H9 (cell line): ENCODE measurements at regions not wholly inside any gene's neighbourhood (a gene's known extent, or its start where the extent isn't known, plus 50 kb on each side); places are given as distances from the start of the nearest gene placed in this dataset.

Source experiments
- DNase-seq: peaks from one replicate; pipeline ENCODE4 v3.0.0-alpha.2; 2017
- H2AFZ ChIP-seq: one replicate; pipeline ENCODE4 v1.6.1; 2013; ENCODE audit warnings: mild to moderate bottlenecking, low read length, control low read depth, moderate library complexity
- H2AK5ac ChIP-seq: 2 replicates; pipeline ENCODE4 v1.6.1; 2013; ENCODE audit warnings: low read length, control low read depth, mixed read lengths; ENCODE audit not compliant: insufficient read length
- H2BK120ac ChIP-seq: one replicate; pipeline ENCODE4 v1.6.1; 2013; ENCODE audit warnings: low read depth, mild to moderate bottlenecking, low read length, control low read depth, inconsistent platforms; ENCODE audit not compliant: poor library complexity, severe bottlenecking
- H2BK12ac ChIP-seq: 2 replicates; pipeline ENCODE4 v1.6.1; 2013; ENCODE audit warnings: low read length, control low read depth, mixed read lengths, low read depth; ENCODE audit not compliant: insufficient read length
- H2BK15ac ChIP-seq: 2 replicates; pipeline ENCODE4 v1.6.1; 2013; ENCODE audit warnings: low read depth, low read length, control low read depth
- H2BK20ac ChIP-seq: one replicate; pipeline ENCODE4 v1.6.1; 2013; ENCODE audit warnings: low read depth, mild to moderate bottlenecking, low read length, control low read depth, inconsistent platforms; ENCODE audit not compliant: poor library complexity, severe bottlenecking
- H2BK5ac ChIP-seq: 2 replicates; pipeline ENCODE4 v1.6.1; 2013; ENCODE audit warnings: low read length, control low read depth, mixed read lengths; ENCODE audit not compliant: insufficient read length
- H3K14ac ChIP-seq: 2 replicates; pipeline ENCODE4 v1.6.1; 2013; ENCODE audit warnings: low read length, control low read depth; ENCODE audit not compliant: insufficient read depth
- H3K18ac ChIP-seq: 2 replicates; pipeline ENCODE4 v1.6.1; 2013; ENCODE audit warnings: low read depth, mild to moderate bottlenecking, mixed read lengths, low read length, control low read depth; ENCODE audit not compliant: insufficient read length
- H3K23ac ChIP-seq: 2 replicates; pipeline ENCODE4 v1.6.1; 2013; ENCODE audit warnings: low read length, control low read depth, mixed read lengths, low read depth; ENCODE audit not compliant: insufficient read length
- H3K23me2 ChIP-seq: 2 replicates; pipeline ENCODE4 v1.6.1; 2013; ENCODE audit warnings: low read depth, mild to moderate bottlenecking, mixed read lengths, low read length, control low read depth; ENCODE audit not compliant: insufficient read length, poor library complexity, severe bottlenecking
- H3K27ac ChIP-seq: 2 replicates; pipeline ENCODE4 v1.5.1; 2013; ENCODE audit warnings: low read length, control low read depth, mixed read lengths, low read depth; ENCODE audit not compliant: insufficient read length
- H3K27me3 ChIP-seq: 2 replicates; pipeline ENCODE4 v1.6.1; 2013; ENCODE audit warnings: low read length, control low read depth, inconsistent platforms; ENCODE audit not compliant: insufficient read depth
- H3K4ac ChIP-seq: 2 replicates; pipeline ENCODE4 v1.6.1; 2013; ENCODE audit warnings: low read depth, mild to moderate bottlenecking, control low read depth, inconsistent platforms, low read length, moderate library complexity
- H3K4me1 ChIP-seq: 2 replicates; pipeline ENCODE4 v1.6.1; 2013; ENCODE audit warnings: low read length, control low read depth, inconsistent platforms; ENCODE audit not compliant: insufficient read depth
- H3K4me2 ChIP-seq: 2 replicates; pipeline ENCODE4 v1.6.1; 2013; ENCODE audit warnings: low read length, control low read depth, mixed read lengths; ENCODE audit not compliant: insufficient read length, insufficient read depth
- H3K56ac ChIP-seq: 2 replicates; pipeline ENCODE4 v1.6.1; 2013; ENCODE audit warnings: low read depth, mild to moderate bottlenecking, mixed read lengths, low read length, control low read depth; ENCODE audit not compliant: insufficient read length
- H3K79me1 ChIP-seq: 2 replicates; pipeline ENCODE4 v1.6.1; 2013; ENCODE audit warnings: low read depth, mild to moderate bottlenecking, moderate library complexity, low read length, control low read depth, inconsistent platforms; ENCODE audit not compliant: insufficient read depth, poor library complexity, severe bottlenecking
- H3K79me2 ChIP-seq: 2 replicates; pipeline ENCODE4 v1.6.1; 2013; ENCODE audit warnings: low read length, control low read depth, inconsistent platforms; ENCODE audit not compliant: insufficient read depth
- H3K9ac ChIP-seq: 2 replicates; pipeline ENCODE4 v1.6.1; 2013; ENCODE audit warnings: low read length, control low read depth, mixed read lengths; ENCODE audit not compliant: insufficient read length; ENCODE audit errors: extremely low read depth
- H3K9me3 ChIP-seq: one replicate; pipeline ENCODE4 v1.6.1; 2013; ENCODE audit warnings: low read depth, low read length, inconsistent platforms; ENCODE audit not compliant: control insufficient read depth
- H3T11ph ChIP-seq: one replicate; pipeline ENCODE4 v1.6.1; 2013; ENCODE audit warnings: mild to moderate bottlenecking, low read length, control low read depth, inconsistent platforms
- H4K20me1 ChIP-seq: one replicate; pipeline ENCODE4 v1.6.1; 2013; ENCODE audit not compliant: control insufficient read depth, insufficient read length, insufficient read depth
- H4K5ac ChIP-seq: 2 replicates; pipeline ENCODE4 v1.6.1; 2013; ENCODE audit warnings: low read depth, mild to moderate bottlenecking, mixed read lengths, low read length, control low read depth; ENCODE audit not compliant: insufficient read length
- H4K8ac ChIP-seq: replicated peaks from 2 replicates; pipeline ENCODE4 v1.6.1; 2013; ENCODE audit warnings: low read length, control low read depth, mixed read lengths, low read depth; ENCODE audit not compliant: insufficient read length
- H4K91ac ChIP-seq: 2 replicates; pipeline ENCODE4 v1.6.1; 2013; ENCODE audit warnings: low read depth, mild to moderate bottlenecking, moderate library complexity, mixed read lengths, low read length, control low read depth; ENCODE audit not compliant: insufficient read length
- H3K27ac Mint-ChIP-seq, 3 experiments: 2 replicates in 2 of 3; 3 replicates in 1 of 3; pipeline ENCODE4 v1.8.0; 2020 to 2021; ENCODE audit warnings: mixed read lengths in 3 of 3, mild to moderate bottlenecking in 1 of 3, moderate library complexity in 1 of 3
- H3K27me3 Mint-ChIP-seq: 2 replicates; pipeline ENCODE4 v1.8.0; 2021; ENCODE audit warnings: low read depth, mild to moderate bottlenecking, moderate library complexity, mixed read lengths
- H3K36me3 Mint-ChIP-seq, 3 experiments: 2 replicates in 2 of 3; 3 replicates in 1 of 3; pipeline ENCODE4 v1.8.0; 2020 to 2021; ENCODE audit warnings: low read depth in 3 of 3, mixed read lengths in 3 of 3; ENCODE audit not compliant: insufficient read depth in 1 of 3
- H3K4me1 Mint-ChIP-seq, 2 experiments: 2 replicates each; pipeline ENCODE4 v1.8.0; 2020; ENCODE audit warnings: mixed read lengths in 2 of 2
- H3K4me3 Mint-ChIP-seq, 2 experiments: 2 replicates in 1 of 2; 3 replicates in 1 of 2; pipeline ENCODE4 v1.8.0; 2020 to 2021; ENCODE audit warnings: mild to moderate bottlenecking in 2 of 2, mixed read lengths in 2 of 2, moderate library complexity in 1 of 2
- H3K9me3 Mint-ChIP-seq, 2 experiments: 2 replicates in 1 of 2; 3 replicates in 1 of 2; pipeline ENCODE4 v1.8.0; 2020; ENCODE audit warnings: mild to moderate bottlenecking in 2 of 2, mixed read lengths in 2 of 2, moderate library complexity in 1 of 2
- WGBS: extraction: QIAGEN DNeasy Blood & Tissue Kit; methylation state at CpG from one replicate; pipeline ENCODE4 v1.1.7; 2013; ENCODE audit warnings: missing lambda C conversion rate, low lambda C conversion rate, mixed read lengths; ENCODE audit not compliant: insufficient read length; ENCODE audit errors: extremely low coverage; 5-methylcytosine and 5-hydroxymethylcytosine counted together
- TF ChIP-seq, protein P1 (sequence below): fragments of 200-600 bp; sonication (generic); conservative IDR thresholded peaks from 3 replicates; pipeline ENCODE4 v1.8.0; 2021; ENCODE audit warnings: antibody characterized with exemption, mild to moderate bottlenecking

DNA sequence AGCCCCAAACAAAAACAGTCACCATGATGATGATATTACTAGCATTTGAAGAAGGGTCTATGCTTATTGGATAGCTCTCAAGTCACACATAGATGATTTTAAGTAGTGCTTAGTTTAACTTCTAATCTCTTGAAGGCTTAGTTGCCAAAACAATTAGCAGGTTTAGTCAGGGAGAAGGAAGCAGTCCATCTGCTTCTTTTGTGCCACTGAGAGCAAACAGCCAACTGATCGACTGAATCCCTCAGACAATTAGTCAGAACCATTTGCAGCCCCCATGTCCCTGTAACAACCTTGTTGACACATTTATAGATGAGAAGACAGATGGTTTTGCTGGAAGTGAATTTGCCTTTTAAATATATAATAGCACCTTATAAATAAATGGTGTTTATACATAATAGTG is 585.1 kb upstream of the SUCLG2 start:
- Histone ChIP-seq H3T11ph (no peak overlapping the region), H3K27ac (no peak overlapping the region), H3K56ac (no peak overlapping the region), H4K8ac (no peak overlapping the region), H3K27me3 (no peaks in the 10 kb centered on the region), H3K4me2 (no peak overlapping the region), H3K79me1 (no peaks in the 10 kb centered on the region), H3K18ac (no peak overlapping the region), H3K79me2 (no peaks in the 10 kb centered on the region), H3K4ac (no peak overlapping the region), H2AFZ (no peak overlapping the region), H2BK20ac (no peak overlapping the region), H2BK120ac (no peak overlapping the region), H2BK5ac (no peak overlapping the region), H3K9ac (no peak overlapping the region), H3K4me1 (no peaks in the 10 kb centered on the region), H2BK12ac (no peak overlapping the region), H2BK15ac (no peak overlapping the region), H4K5ac (no peak overlapping the region), H3K23me2 (no peaks in the 10 kb centered on the region), H2AK5ac (no peak overlapping the region), H4K91ac (no peak overlapping the region), H3K23ac (no peak overlapping the region), H4K20me1 (no peaks in the 10 kb centered on the region), H3K14ac (no peak overlapping the region), H3K9me3 (no peaks in the 10 kb centered on the region)
- Mint-ChIP-seq H3K4me3 (no peak overlapping the region), H3K9me3 (no peaks in the 10 kb centered on the region), H3K27me3 (no peaks in the 10 kb centered on the region), H3K36me3 (no peaks in the 10 kb centered on the region), H3K4me1 (no peaks in the 10 kb centered on the region), H3K27ac (no peak overlapping the region)
- TF ChIP-seq, protein P1, sequence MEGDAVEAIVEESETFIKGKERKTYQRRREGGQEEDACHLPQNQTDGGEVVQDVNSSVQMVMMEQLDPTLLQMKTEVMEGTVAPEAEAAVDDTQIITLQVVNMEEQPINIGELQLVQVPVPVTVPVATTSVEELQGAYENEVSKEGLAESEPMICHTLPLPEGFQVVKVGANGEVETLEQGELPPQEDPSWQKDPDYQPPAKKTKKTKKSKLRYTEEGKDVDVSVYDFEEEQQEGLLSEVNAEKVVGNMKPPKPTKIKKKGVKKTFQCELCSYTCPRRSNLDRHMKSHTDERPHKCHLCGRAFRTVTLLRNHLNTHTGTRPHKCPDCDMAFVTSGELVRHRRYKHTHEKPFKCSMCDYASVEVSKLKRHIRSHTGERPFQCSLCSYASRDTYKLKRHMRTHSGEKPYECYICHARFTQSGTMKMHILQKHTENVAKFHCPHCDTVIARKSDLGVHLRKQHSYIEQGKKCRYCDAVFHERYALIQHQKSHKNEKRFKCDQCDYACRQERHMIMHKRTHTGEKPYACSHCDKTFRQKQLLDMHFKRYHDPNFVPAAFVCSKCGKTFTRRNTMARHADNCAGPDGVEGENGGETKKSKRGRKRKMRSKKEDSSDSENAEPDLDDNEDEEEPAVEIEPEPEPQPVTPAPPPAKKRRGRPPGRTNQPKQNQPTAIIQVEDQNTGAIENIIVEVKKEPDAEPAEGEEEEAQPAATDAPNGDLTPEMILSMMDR = no peak
- no peak for DNase-seq
- no CpG with 5 or more reads among the region's 1 CpG for WGBS
